GM19193 (cell line): ENCODE measurements at regions not wholly inside any gene's neighbourhood (a gene's known extent, or its start where the extent isn't known, plus 50 kb on each side); places are given as distances from the start of the nearest gene placed in this dataset.

Experiments
- POLR2A ChIP-seq: IDR thresholded peaks from 4 replicates; pipeline ENCODE4 v1.6.1; 2011; ENCODE audit not compliant: insufficient read depth, insufficient read length; ENCODE audit errors: extremely low read depth

- no peak for TF ChIP-seq POLR2A
Measured at GRCh38 chr2:2717406-2717805, 386.3 kb upstream of the MYT1L start.

GRCh38 chr2:2716771-2717170, 385.7 kb upstream of the MYT1L start:
- TF ChIP-seq POLR2A, result no peak

- TF ChIP-seq POLR2A, result no peak
Measured at GRCh38 chr2:2715036-2715818, 384.2 kb upstream of the MYT1L start.

GRCh38 chr2:2714408-2714807, 383.3 kb upstream of the MYT1L start:
- no peak for TF ChIP-seq POLR2A

GRCh38 chr2:2709431-2709770, 378.3 kb upstream of the MYT1L start:
- no peak for TF ChIP-seq POLR2A

- no peak for TF ChIP-seq POLR2A
Measured at GRCh38 chr2:2708575-2709430, 377.7 kb upstream of the MYT1L start.

- no peak for TF ChIP-seq POLR2A
Measured at GRCh38 chr2:2707206-2707991, 376.3 kb upstream of the MYT1L start.

GRCh38 chr2:2706306-2706705, 375.2 kb upstream of the MYT1L start:
- TF ChIP-seq POLR2A, result no peak

- TF ChIP-seq POLR2A, result no peak
Measured at GRCh38 chr2:2705871-2706270, 374.8 kb upstream of the MYT1L start.

- TF ChIP-seq POLR2A, result no peak
Measured at GRCh38 chr2:2704428-2705090, 373.5 kb upstream of the MYT1L start.

- TF ChIP-seq POLR2A, result no peak
Measured at GRCh38 chr2:2703762-2704427, 372.8 kb upstream of the MYT1L start.

GRCh38 chr2:2703172-2703571, 372.1 kb upstream of the MYT1L start:
- TF ChIP-seq POLR2A, result no peak

- no peak for TF ChIP-seq POLR2A
Measured at GRCh38 chr2:2702385-2702784, 371.3 kb upstream of the MYT1L start.

- TF ChIP-seq POLR2A, result no peak
Measured at GRCh38 chr2:2701813-2702212, 370.7 kb upstream of the MYT1L start.
